Heart left ventricle (tissue), 13 donors: ENCODE measurements at regions not wholly inside any gene's neighbourhood (a gene's known extent, or its start where the extent isn't known, plus 50 kb on each side); places are given as distances from the start of the nearest gene placed in this dataset.

Source experiments
- CTCF ChIP-seq, 12 donors: fragments of 200-600 bp; sonication (generic) in 4 of 12; IDR thresholded peaks; one replicate each; pipeline versions ENCODE4 v1.5.0 to v1.8.0; 2018 to 2022; ENCODE audit warnings: antibody characterized with exemption in 12 of 12, mild to moderate bottlenecking in 5 of 12
- POLR2A ChIP-seq, 2 donors: fragments of 450-650 bp; IDR thresholded peaks; one replicate each; pipeline ENCODE4 v1.6.1; 2017; ENCODE audit warnings: antibody characterized with exemption in 2 of 2, mild to moderate bottlenecking in 2 of 2, moderate library complexity in 2 of 2
- donor health status: ischemic (EF 13 %, LVEDD 7.1; RV severe dilation, severe dysfunction).
- donor health status: DM: no; HTN: yes; CAD: no.
- donor health status: DM: no; HTN: no; CAD: no.
- donor health status: ischemic (EF 25% LVEDD 6.9; RV normal size, moderate dysfunction).
- donor health status: ischemic (EF 25% LVEDD 5.7; RV mildly dilated, moderate dysfunction).
- donor health status: ischemic (EF 35%, LVEDD 5.7; RV mildly dilated, moderate dysfunction).
- donor health status: nonischemic (EF 11% LVEDD 7.7; RV severe dilation, severe dysfunction).
- donor health status: DM: yes; HTN: yes; CAD: no.
- donor health status: PGD.
- donor health status: ischemic (EF 29% LVEDD 5.4; RV normal size, mild dysfunction).
- donor health status: nonischemic (EF 23%, LVEDD 6.1; RV moderate dilation, normal function).

DNA sequence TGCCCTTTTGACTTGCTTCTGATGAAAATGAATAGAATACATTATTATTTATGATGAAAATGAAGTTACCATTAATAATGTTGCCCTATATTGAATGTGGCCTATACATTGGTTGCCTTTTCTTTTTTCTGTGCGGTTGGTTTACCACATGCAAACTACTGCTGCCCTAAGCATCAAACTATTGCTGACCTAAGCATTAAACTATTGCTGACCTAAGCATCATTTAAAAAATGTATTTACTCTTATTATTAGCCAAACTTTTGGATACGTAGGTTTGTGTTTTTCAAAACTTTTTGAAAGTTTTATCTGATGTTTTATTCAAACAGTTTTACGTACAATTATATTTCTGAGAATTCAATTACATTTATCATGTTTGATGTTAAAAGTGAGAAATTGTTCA, 76.0 kb upstream of the CDH10 start:
- no peak for TF ChIP-seq POLR2A (IDR thresholded peaks at IDR 0.05)
- no peak for TF ChIP-seq CTCF (IDR thresholded peaks at IDR 0.05)
